GM19452 (cell line): ENCODE measurements at regions not wholly inside any gene's neighbourhood (a gene's known extent, or its start where the extent isn't known, plus 50 kb on each side); places are given as distances from the start of the nearest gene placed in this dataset.
"Not testable (repeated sequence)": the region's sequence is repeated elsewhere in the genome, so short reads cannot be mapped to it uniquely, and the experiment has no call there.

ENCODE experiments used
- ATAC-seq: cut with Tn5 transposase; IDR thresholded peaks from one replicate; pipeline ENCODE4 v1.9.1; 2021; ENCODE audit not compliant: unreplicated experiment

- no peak for ATAC-seq
Observed at GRCh38 chr5:13248253-13248652, 696.2 kb downstream of the DNAH5 start.

GRCh38 chr5:13246053-13246452 is 698.4 kb downstream of the DNAH5 start:
- ATAC-seq = no peak

DNA sequence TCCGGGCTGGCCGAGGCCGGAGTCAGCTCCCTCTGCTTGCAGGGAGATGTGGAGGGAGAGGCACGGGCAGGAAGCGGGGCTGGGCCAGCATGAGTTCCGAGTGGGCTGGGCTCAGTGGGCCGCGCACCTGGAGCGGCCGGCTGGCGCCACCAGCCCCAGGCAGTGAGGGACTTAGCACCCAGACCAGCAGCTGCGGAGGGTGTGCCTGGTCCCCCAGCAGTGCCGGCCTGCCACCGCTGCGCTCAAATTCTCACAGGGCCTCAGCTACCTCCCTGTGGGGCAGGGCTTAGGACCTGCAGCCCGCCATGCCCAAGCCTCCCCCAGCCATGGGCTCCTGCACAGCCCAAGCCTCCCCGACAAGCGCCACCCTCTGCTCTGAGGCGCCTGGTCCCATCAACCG is 700.3 kb downstream of the DNAH5 start:
- no peak for ATAC-seq

DNA sequence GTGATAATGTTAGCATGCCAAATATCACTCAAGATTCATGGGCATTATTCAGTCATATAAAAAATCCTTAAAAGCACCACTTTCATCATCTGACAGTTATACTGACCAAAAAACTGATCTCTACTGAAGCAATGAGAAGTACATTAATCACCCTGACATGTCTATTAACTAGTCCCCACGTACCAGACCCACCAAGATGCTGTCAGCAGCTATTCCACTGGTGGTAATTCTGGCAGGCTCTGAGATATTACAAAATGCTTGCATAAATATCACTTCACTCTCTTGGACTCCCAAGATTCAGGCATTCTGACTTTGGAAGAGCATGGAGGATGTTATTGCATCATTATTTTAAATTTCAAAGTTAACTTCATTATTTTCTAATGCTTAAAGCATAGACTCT is 717.0 kb downstream of the DNAH5 start:
- ATAC-seq = no peak

- ATAC-seq = no peak
Observed at GRCh38 chr5:13218518-13218917, 726.0 kb downstream of the DNAH5 start.

- ATAC-seq = no peak
Observed at GRCh38 chr5:13217636-13218035, 726.9 kb downstream of the DNAH5 start.

DNA sequence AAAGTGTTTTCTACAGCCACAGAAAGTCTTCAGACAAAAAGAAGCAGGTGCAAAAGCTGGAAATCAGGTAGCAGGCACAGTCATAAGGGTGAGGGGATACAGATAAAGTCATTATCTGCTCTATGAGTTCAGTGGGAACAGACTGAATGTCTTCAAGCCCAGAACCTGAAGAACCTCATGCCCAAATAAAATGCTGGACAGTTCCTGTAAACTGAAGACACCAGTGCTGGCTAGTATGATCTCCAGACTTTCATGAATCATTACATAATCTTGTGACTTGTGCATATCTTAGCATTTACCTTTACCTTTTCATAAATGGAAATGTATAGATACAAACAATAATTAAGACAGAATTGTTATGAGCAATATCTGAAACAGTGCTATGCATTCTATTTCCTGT is 728.7 kb downstream of the DNAH5 start:
- ATAC-seq = no peak

- ATAC-seq = no peak
Observed at GRCh38 chr5:13215370-13215769, 729.1 kb downstream of the DNAH5 start.

GRCh38 chr5:13214182-13214581 is 730.3 kb downstream of the DNAH5 start:
- no peak for ATAC-seq

DNA sequence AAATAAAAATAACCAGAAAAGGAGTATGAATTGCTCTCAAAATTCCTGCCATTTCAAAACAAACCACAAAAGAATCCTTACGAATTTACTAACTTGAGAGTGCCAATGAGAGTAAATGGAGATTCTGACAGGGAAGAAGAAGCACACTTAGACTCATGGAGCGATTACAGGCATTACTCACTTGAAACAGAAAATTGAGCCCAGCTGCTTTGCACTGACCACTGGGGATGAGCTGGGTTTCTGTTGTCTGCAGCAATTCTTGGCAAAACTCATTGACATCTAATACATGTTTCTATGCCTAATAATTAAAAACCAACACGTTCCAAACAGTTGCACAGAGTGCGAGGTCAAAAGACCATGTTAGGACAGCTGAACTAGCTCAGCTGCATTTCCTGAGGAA is 731.6 kb downstream of the DNAH5 start:
- ATAC-seq = no peak

DNA sequence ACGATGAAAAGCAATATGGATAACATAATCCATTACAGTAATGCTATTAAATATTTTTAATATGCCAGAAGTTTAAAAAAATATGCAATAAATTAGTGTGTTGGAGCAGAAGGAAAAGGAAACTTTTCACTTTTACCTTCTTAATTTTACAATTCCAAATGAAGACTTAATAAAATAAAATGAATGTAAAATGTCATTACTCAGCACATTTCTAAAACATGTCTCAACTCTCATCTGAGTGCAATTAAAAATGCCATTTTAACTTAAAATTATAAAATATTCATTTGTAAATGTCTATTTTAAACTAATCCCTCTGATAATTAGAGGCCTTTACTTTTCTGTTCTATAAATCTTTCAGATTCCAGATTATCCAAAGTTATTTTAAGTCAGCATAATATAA is 733.4 kb downstream of the DNAH5 start:
- no peak for ATAC-seq

DNA sequence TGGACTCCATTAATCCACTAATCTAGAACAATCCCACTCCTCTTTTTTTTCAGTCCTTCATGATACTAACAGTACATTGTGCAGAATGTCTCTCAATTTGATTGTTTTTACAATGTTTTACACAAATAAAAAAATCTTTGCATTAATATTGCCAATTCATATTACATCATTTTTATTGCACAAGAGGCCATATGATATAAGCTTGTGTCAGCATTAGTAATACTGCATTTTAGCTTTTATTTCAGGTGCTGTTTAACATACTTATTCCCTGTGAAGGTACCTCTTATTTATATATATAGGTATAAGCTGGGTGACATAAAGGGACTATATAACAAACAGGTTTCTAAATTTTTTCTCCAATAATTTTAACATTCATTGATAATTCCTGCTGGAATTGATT is 737.4 kb downstream of the DNAH5 start:
- no peak for ATAC-seq

DNA sequence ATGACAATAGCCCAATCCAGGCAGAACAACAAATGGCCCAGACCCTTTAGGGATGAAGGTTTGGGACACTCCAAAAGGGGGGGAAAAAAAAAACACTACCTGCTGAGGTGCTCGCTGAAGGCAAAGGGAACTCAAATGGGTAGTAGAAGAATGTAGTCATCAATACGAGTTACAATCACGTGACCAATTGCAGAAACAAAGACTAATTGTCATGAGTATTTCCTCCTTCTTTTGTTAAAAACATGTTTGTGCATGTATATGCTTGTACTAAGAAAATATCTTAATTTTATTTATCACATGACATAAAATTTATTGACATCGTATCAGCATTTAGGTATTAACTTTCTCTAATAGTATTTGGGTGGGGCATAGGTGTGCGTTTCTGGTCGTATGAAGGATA is 743.5 kb downstream of the DNAH5 start:
- ATAC-seq = no peak

DNA sequence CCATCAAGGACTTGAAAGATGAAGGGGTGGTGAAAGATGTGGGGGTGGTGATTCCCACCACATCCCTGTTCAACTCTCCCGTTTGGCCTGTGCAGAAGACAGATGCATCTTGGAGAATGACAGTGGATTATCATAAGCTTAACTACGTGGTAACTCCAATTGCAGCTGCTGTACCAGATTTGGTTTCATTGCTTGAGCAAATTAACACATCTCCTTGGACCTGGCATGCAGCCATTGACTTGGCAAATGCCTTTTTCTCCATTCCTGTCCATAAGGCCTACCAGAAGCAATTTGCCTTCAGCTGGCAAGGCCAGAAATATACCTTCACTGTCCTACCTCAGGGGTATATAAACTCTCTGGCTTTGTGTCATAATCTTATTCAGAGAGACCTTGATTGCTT is 746.3 kb downstream of the DNAH5 start:
- not testable (repeated sequence) for ATAC-seq

GRCh38 chr5:13189532-13189931 is 755.0 kb downstream of the DNAH5 start:
- ATAC-seq = no peak

DNA sequence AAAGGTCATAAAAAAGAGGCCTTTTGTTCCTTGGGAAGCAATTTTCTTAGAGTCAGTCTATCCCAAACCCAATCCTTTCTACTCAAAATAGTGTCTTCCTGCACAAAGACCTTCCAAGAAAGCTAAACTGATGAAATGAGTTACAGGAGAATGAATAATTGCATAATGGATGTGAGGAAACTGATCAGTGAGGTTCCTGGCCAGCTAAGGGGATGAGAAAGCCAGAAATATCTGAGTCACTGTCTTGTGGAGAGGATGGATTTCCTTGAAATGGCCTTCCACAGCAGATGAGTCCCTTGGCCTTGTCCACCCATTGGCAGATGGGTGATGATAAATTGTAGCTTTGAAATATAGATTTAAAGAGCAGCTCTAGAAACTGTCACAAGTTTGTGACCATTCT is 756.1 kb downstream of the DNAH5 start:
- no peak for ATAC-seq

GRCh38 chr5:13187186-13187585 is 757.3 kb downstream of the DNAH5 start:
- no peak for ATAC-seq

DNA sequence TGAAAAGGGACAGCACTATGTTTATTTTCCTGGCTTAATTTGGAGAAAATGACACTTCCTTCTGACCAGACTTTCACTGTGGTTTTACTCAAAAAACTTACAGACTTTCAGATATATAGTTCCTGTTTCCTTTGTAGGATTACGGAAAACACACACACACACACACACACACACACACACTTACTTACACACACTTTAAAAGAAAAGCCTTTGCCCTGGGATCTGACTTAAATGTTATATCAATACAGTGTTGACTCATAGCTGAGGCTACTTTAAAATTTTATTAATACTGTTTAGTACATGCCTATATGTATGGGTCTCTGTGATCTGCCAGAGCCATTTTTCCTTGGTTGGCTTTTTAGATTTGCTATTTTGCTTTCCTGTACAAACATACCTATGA is 758.3 kb downstream of the DNAH5 start:
- no peak for ATAC-seq

- ATAC-seq = no peak
Observed at GRCh38 chr5:13179407-13180087, 764.9 kb downstream of the DNAH5 start.

- no peak for ATAC-seq
Observed at GRCh38 chr5:13143630-13144029, 800.9 kb downstream of the DNAH5 start.

- no peak for ATAC-seq
Observed at GRCh38 chr5:13143214-13143613, 801.3 kb downstream of the DNAH5 start.

DNA sequence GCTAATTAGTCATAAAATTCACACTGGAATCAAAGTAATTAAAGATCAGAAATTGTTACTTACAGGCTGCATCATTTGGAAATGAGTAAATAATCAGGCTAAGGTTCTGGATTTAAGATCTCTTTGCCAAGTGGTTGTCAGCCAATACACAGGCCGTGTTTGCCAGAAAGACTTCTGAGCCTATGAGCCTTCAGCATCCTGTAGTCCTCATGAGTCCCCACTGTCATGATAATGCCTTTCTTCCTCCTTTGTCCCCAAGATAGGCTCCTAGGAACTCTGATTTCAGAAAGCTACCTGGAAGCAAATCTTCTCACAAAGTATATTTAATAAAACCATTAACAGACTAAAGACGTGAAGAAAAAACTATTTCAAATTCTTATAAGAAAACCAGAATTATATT is 810.5 kb downstream of the DNAH5 start:
- ATAC-seq = no peak

GRCh38 chr5:13115476-13115875 is 829.0 kb downstream of the DNAH5 start:
- no peak for ATAC-seq
